NB4 (cell line): ENCODE measurements at regions not wholly inside any gene's neighbourhood (a gene's known extent, or its start where the extent isn't known, plus 50 kb on each side); places are given as distances from the start of the nearest gene placed in this dataset.

Experiments
- CTCF ChIP-seq: IDR thresholded peaks from one replicate; pipeline ENCODE4 v1.5.1; 2012; ENCODE audit warnings: low read depth, low read length
- MAX ChIP-seq: IDR thresholded peaks from 2 replicates; pipeline ENCODE4 v1.6.1; 2011; ENCODE audit warnings: low read depth, low read length

GRCh38 chr1:5522531-5523145 is 469.6 kb downstream of the NPHP4 start:
- no peak for TF ChIP-seq MAX
- TF ChIP-seq CTCF, result no peak
